ENCODE measurements at regions not wholly inside any gene's neighbourhood (a gene's known extent, or its start where the extent isn't known, plus 50 kb on each side); places are given as distances from the start of the nearest gene placed in this dataset.
A peak's percentile ranks its signal among the peaks of the same experiment; 100 is the strongest.

- Mint-ChIP-seq H3K27ac (no peak overlapping the region), H3K4me3 (peak overlapping the region; percentile 4; the same call in 1 of the 2 replicates), H3K27me3 (ENCODE audit: insufficient read depth) (0 out of 2 replicates have a peak, but pooled peaks cover 1% of the 10 kb centered on the region), H3K4me1 (ENCODE audit: low read depth) (peaks cover 43% of the 10 kb centered on the region), H3K9me3 (no peaks in the 10 kb centered on the region), H3K36me3 (ENCODE audit: low read depth) (peaks cover 8% of the 10 kb centered on the region)
- no peak for DNase-seq
- TF ChIP-seq, protein P1, sequence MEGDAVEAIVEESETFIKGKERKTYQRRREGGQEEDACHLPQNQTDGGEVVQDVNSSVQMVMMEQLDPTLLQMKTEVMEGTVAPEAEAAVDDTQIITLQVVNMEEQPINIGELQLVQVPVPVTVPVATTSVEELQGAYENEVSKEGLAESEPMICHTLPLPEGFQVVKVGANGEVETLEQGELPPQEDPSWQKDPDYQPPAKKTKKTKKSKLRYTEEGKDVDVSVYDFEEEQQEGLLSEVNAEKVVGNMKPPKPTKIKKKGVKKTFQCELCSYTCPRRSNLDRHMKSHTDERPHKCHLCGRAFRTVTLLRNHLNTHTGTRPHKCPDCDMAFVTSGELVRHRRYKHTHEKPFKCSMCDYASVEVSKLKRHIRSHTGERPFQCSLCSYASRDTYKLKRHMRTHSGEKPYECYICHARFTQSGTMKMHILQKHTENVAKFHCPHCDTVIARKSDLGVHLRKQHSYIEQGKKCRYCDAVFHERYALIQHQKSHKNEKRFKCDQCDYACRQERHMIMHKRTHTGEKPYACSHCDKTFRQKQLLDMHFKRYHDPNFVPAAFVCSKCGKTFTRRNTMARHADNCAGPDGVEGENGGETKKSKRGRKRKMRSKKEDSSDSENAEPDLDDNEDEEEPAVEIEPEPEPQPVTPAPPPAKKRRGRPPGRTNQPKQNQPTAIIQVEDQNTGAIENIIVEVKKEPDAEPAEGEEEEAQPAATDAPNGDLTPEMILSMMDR (IDR thresholded peaks at IDR 0.05) = no peak
These were observed 176.3 kb upstream of the VEGFC start for GRCh38 chr4:176969011-176969410.

DNA sequence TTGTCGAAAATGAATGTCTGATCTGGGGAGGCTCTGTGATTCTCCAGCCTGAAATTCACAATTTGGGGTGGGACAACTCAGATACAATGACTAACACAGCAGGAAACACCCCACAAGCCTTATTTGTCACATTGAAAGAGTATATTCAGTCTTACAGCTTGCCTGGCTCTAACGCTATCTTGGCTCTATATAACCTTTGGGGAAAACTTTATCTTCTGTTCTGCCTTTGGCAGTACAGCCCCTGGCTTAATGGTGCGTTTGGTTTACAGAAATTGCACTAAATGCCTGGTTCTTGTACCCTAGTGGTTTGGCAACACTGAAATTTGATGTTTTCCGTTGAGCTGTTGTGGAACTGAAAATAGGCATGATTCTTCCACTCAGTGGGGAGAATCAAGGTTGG, 178.1 kb upstream of the VEGFC start:
- Mint-ChIP-seq H3K36me3 (ENCODE audit: low read depth) (peaks cover 8% of the 10 kb centered on the region), H3K27ac (no peak overlapping the region), H3K27me3 (ENCODE audit: insufficient read depth) (0 out of 2 replicates have a peak, but pooled peaks cover 1% of the 10 kb centered on the region), H3K4me1 (ENCODE audit: low read depth) (peaks cover 35% of the 10 kb centered on the region), H3K9me3 (no peaks in the 10 kb centered on the region), H3K4me3 (no peak overlapping the region)
- no peak for DNase-seq
- TF ChIP-seq, protein P1 (IDR thresholded peaks at IDR 0.05) = no peak

DNA sequence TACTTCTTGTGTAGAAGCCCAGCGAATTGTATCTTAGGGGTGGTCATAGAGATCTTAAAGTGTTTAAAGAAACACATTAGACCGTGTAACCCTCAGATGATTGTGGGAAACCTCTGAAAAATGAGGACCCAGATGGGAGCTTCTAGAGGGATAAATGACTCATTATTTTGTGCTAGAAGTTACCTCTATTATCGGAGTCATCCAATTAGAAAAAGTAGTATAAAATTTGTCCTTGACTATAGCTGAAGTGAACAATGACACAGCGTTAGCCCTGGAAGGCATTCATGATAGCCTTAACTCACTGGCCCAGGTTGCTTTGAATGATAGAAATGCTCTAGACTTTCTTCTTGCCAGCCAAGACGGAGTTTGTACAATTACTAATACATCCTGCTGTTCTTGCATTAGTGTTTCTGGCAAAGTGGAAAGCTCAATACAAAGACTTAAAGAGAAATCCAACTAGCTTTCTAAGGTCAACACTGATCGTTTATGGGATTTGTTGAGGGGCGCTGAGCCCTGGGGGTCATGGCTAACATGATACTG, 178.9 kb upstream of the VEGFC start:
- Mint-ChIP-seq H3K36me3 (ENCODE audit: low read depth) (peaks cover 8% of the 10 kb centered on the region), H3K27me3 (ENCODE audit: insufficient read depth) (no peaks in the 10 kb centered on the region), H3K4me1 (ENCODE audit: low read depth) (peaks cover 43% of the 10 kb centered on the region), H3K4me3 (no peak overlapping the region), H3K9me3 (no peaks in the 10 kb centered on the region), H3K27ac (no peak overlapping the region)
- TF ChIP-seq, protein P1 (IDR thresholded peaks at IDR 0.05) = no peak
- DNase-seq = no peak

GRCh38 chr4:176979416-176979815, 186.7 kb upstream of the VEGFC start:
- Mint-ChIP-seq H3K9me3 (no peaks in the 10 kb centered on the region), H3K4me3 (no peak overlapping the region), H3K27ac (no peak overlapping the region), H3K27me3 (ENCODE audit: insufficient read depth) (no peaks in the 10 kb centered on the region; the same call in 1 of the 2 replicates), H3K36me3 (ENCODE audit: low read depth) (peaks cover 11% of the 10 kb centered on the region), H3K4me1 (ENCODE audit: low read depth) (peaks cover 23% of the 10 kb centered on the region)
- no peak for DNase-seq
- TF ChIP-seq, protein P1 (IDR thresholded peaks at IDR 0.05) = no peak

GRCh38 chr4:176981074-176981473, 188.4 kb upstream of the VEGFC start:
- Mint-ChIP-seq H3K4me3 (no peak overlapping the region), H3K36me3 (ENCODE audit: low read depth) (peaks cover 26% of the 10 kb centered on the region), H3K27ac (no peak overlapping the region), H3K9me3 (no peaks in the 10 kb centered on the region), H3K4me1 (ENCODE audit: low read depth) (peaks cover 26% of the 10 kb centered on the region), H3K27me3 (ENCODE audit: insufficient read depth) (no peaks in the 10 kb centered on the region; the same call in 1 of the 2 replicates)
- TF ChIP-seq, protein P1 (IDR thresholded peaks at IDR 0.05) = no peak
- DNase-seq = no peak

Measured in HFFc6 (cell line).